Endothelial cell of umbilical vein (primary cell): ENCODE measurements at regions not wholly inside any gene's neighbourhood (a gene's known extent, or its start where the extent isn't known, plus 50 kb on each side); places are given as distances from the start of the nearest gene placed in this dataset.

Source experiments
- EZH2 ChIP-seq: IDR thresholded peaks from 2 replicates; pipeline ENCODE4 v1.6.1; 2012; ENCODE audit warnings: borderline replicate concordance, low read depth, mild to moderate bottlenecking, moderate library complexity, low read length, inconsistent platforms; ENCODE audit not compliant: severe bottlenecking
- MAX ChIP-seq: IDR thresholded peaks from 2 replicates; pipeline ENCODE4 v1.6.1; 2011; ENCODE audit not compliant: insufficient read depth, insufficient read length

- TF ChIP-seq MAX, result no peak
- TF ChIP-seq EZH2, result no peak
These were observed 189.7 kb upstream of the ADCY1 start for GRCh38 chr7:45384499-45384898.
